MM.1S (cell line): ENCODE measurements at regions not wholly inside any gene's neighbourhood (a gene's known extent, or its start where the extent isn't known, plus 50 kb on each side); places are given as distances from the start of the nearest gene placed in this dataset.

Experiments
- DNase-seq: peaks from one replicate; pipeline ENCODE4 v3.0.0-alpha.2; 2015
- H2AFZ ChIP-seq: fragments of 300-600 bp; sonication (generic); 2 replicates; pipeline ENCODE4 v1.6.0; 2016; ENCODE audit warnings: antibody characterized with exemption, low read length
- H3F3A ChIP-seq: fragments of 300-600 bp; sonication (generic); 2 replicates; pipeline ENCODE4 v1.6.1; 2016; ENCODE audit warnings: mild to moderate bottlenecking, antibody characterized with exemption, low read length, moderate library complexity, mixed read lengths; ENCODE audit not compliant: insufficient read depth
- H3K27ac ChIP-seq: fragments of 300-600 bp; sonication (generic); 2 replicates; pipeline ENCODE4 v1.5.1; 2016; ENCODE audit warnings: mild to moderate bottlenecking, low read length
- H3K27me3 ChIP-seq: fragments of 300-600 bp; sonication (generic); replicated peaks from 2 replicates; pipeline ENCODE4 v1.6.0; 2016; ENCODE audit warnings: low read length; ENCODE audit not compliant: insufficient read depth
- H3K36me3 ChIP-seq: fragments of 300-600 bp; sonication (generic); replicated peaks from 2 replicates; pipeline ENCODE4 v1.6.1; 2016; ENCODE audit warnings: mild to moderate bottlenecking, low read length, mixed read lengths; ENCODE audit not compliant: insufficient read depth
- H3K4me1 ChIP-seq: fragments of 300-600 bp; sonication (generic); 2 replicates; pipeline ENCODE4 v1.6.1; 2016; ENCODE audit warnings: low read length, mixed read lengths
- H3K4me2 ChIP-seq: fragments of 300-600 bp; sonication (generic); 2 replicates; pipeline ENCODE4 v1.6.0; 2016; ENCODE audit warnings: low read depth, low read length
- H3K4me3 ChIP-seq: fragments of 300-600 bp; sonication (generic); 2 replicates; pipeline ENCODE4 v1.5.1; 2016; ENCODE audit warnings: low read length, mixed read lengths
- H3K79me2 ChIP-seq: fragments of 300-600 bp; sonication (generic); 2 replicates; pipeline ENCODE4 v1.6.1; 2016; ENCODE audit warnings: mixed run types, low read length, mixed read lengths
- H3K9ac ChIP-seq: fragments of 300-600 bp; sonication (generic); 2 replicates; pipeline ENCODE4 v1.6.1; 2016; ENCODE audit warnings: low read length, mixed read lengths
- H3K9me2 ChIP-seq: fragments of 300-600 bp; sonication (generic); replicated peaks from 2 replicates; pipeline ENCODE4 v1.6.1; 2016; ENCODE audit warnings: mild to moderate bottlenecking, low read length, mixed read lengths; ENCODE audit not compliant: insufficient read depth
- H3K9me3 ChIP-seq: fragments of 300-600 bp; sonication (generic); replicated peaks from 2 replicates; pipeline ENCODE4 v1.6.1; 2016; ENCODE audit warnings: mild to moderate bottlenecking, low read length, mixed read lengths; ENCODE audit not compliant: insufficient read depth
- H4K20me1 ChIP-seq: fragments of 300-600 bp; sonication (generic); 2 replicates; pipeline ENCODE4 v1.6.1; 2016; ENCODE audit warnings: mild to moderate bottlenecking, low read length, moderate library complexity, mixed read lengths; ENCODE audit not compliant: insufficient read depth
- EZH2 ChIP-seq: fragments of 300-600 bp; sonication (generic); optimal IDR thresholded peaks from 2 replicates; pipeline ENCODE3; 2017; ENCODE audit warnings: low read depth, mild to moderate bottlenecking, antibody characterized with exemption, low read length, mixed read lengths
- EZH2phosphoT487 ChIP-seq: fragments of 300-600 bp; sonication (generic); IDR thresholded peaks from 2 replicates; pipeline ENCODE4 v1.6.1; 2018; ENCODE audit warnings: antibody characterized with exemption, low read length
- TF ChIP-seq, protein P1 (sequence below): fragments of 300-600 bp; sonication (generic); IDR thresholded peaks from 2 replicates; pipeline ENCODE4 v1.5.1; 2016; ENCODE audit warnings: antibody characterized with exemption, low read length, mixed read lengths

GRCh38 chr15:88747111-88747510 is 56.1 kb upstream of the ACAN start:
- Histone ChIP-seq H3K4me3 (no peak overlapping the region), H4K20me1 (no peaks in the 10 kb centered on the region), H3K9me2 (no peaks in the 10 kb centered on the region), H2AFZ (no peak overlapping the region), H3K9me3 (no peaks in the 10 kb centered on the region), H3K4me2 (no peak overlapping the region), H3F3A (peaks cover 6% of the 10 kb centered on the region; the same call in 1 of the 2 replicates), H3K27ac (no peak overlapping the region), H3K36me3 (no peaks in the 10 kb centered on the region), H3K9ac (no peak overlapping the region), H3K79me2 (no peaks in the 10 kb centered on the region), H3K4me1 (peaks cover 13% of the 10 kb centered on the region), H3K27me3 (no peaks in the 10 kb centered on the region)
- DNase-seq = no peak
- TF ChIP-seq EZH2 = no peak
- no peak for TF ChIP-seq EZH2phosphoT487
- TF ChIP-seq, protein P1, sequence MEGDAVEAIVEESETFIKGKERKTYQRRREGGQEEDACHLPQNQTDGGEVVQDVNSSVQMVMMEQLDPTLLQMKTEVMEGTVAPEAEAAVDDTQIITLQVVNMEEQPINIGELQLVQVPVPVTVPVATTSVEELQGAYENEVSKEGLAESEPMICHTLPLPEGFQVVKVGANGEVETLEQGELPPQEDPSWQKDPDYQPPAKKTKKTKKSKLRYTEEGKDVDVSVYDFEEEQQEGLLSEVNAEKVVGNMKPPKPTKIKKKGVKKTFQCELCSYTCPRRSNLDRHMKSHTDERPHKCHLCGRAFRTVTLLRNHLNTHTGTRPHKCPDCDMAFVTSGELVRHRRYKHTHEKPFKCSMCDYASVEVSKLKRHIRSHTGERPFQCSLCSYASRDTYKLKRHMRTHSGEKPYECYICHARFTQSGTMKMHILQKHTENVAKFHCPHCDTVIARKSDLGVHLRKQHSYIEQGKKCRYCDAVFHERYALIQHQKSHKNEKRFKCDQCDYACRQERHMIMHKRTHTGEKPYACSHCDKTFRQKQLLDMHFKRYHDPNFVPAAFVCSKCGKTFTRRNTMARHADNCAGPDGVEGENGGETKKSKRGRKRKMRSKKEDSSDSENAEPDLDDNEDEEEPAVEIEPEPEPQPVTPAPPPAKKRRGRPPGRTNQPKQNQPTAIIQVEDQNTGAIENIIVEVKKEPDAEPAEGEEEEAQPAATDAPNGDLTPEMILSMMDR = no peak

GRCh38 chr15:88747631-88748030 is 55.6 kb upstream of the ACAN start:
- Histone ChIP-seq H4K20me1 (no peaks in the 10 kb centered on the region), H3K79me2 (no peaks in the 10 kb centered on the region), H3K4me3 (no peak overlapping the region), H3F3A (peaks cover 6% of the 10 kb centered on the region; the same call in 1 of the 2 replicates), H3K9ac (no peak overlapping the region), H2AFZ (no peak overlapping the region), H3K4me2 (no peak overlapping the region), H3K27me3 (no peaks in the 10 kb centered on the region), H3K27ac (no peak overlapping the region), H3K9me2 (no peaks in the 10 kb centered on the region), H3K9me3 (no peaks in the 10 kb centered on the region), H3K4me1 (peaks cover 10% of the 10 kb centered on the region), H3K36me3 (no peaks in the 10 kb centered on the region)
- DNase-seq = no peak
- TF ChIP-seq EZH2 (no peak), EZH2phosphoT487 (no peak)
- TF ChIP-seq, protein P1 = no peak

- Histone ChIP-seq H3K4me2 (no peak overlapping the region), H4K20me1 (no peaks in the 10 kb centered on the region), H3K27ac (no peak overlapping the region), H3K9ac (no peak overlapping the region), H3K9me3 (no peaks in the 10 kb centered on the region), H2AFZ (no peak overlapping the region), H3F3A (peaks cover 5% of the 10 kb centered on the region; the same call in 1 of the 2 replicates), H3K36me3 (no peaks in the 10 kb centered on the region), H3K79me2 (no peaks in the 10 kb centered on the region), H3K9me2 (no peaks in the 10 kb centered on the region), H3K4me3 (no peak overlapping the region), H3K27me3 (no peaks in the 10 kb centered on the region), H3K4me1 (peaks cover 8% of the 10 kb centered on the region)
- TF ChIP-seq EZH2phosphoT487 = no peak
- no peak for TF ChIP-seq EZH2
- TF ChIP-seq, protein P1 = no peak
- DNase-seq = no peak
These were observed 55.2 kb upstream of the ACAN start for GRCh38 chr15:88748081-88748480.
